RWPE1 (cell line): ENCODE measurements at regions not wholly inside any gene's neighbourhood (a gene's known extent, or its start where the extent isn't known, plus 50 kb on each side); places are given as distances from the start of the nearest gene placed in this dataset.

Experiments used
- CTCF ChIA-PET: fragments of 350-600 bp; sonication (Branson Sonifier 250); formaldehyde crosslinking; extraction: SDS; loops from one replicate; lab custom pipeline; 2021; lab: Yijun Ruan, JAX
- POLR2A ChIA-PET: fragments of 400-600 bp; formaldehyde crosslinking; extraction: SDS; loops from one replicate; lab custom pipeline; 2020; ENCODE audit warnings: antibody characterized with exemption; ENCODE audit not compliant: low non-redundant PET; lab: Yijun Ruan, JAX
- DNase-seq: peaks from one replicate; pipeline ENCODE4 v3.0.0; 2012; ENCODE audit warnings: low spot score
- H3K27ac ChIP-seq: fragments of 450-650 bp; 2 replicates; pipeline ENCODE4 v1.5.1; 2017
- TF ChIP-seq, protein P1 (sequence below): fragments of 450-650 bp; conservative IDR thresholded peaks from 2 replicates; pipeline ENCODE4 v1.5.1; 2017; ENCODE audit warnings: low read depth, mild to moderate bottlenecking

DNA sequence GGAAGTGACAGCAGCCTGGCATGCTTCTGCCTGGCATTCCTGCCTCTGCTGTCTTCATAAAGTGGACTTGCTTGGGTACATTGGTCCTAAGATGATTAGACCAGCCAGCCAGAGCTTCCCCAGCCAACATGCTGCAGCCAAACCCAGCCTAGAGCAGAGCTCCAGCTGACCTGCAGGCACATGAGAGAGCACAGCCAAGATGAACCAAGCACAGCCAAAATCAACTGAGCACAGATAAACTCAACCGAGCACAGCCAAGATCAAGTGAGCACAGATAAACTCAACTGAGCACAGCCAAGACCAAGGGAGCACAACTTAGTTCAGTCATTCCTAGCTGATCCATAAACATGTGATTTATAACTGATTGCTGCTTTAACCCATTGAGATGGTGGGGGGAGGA, 266.5 kb downstream of the MSX2 start:
- CTCF ChIA-PET = interaction anchor here (0.7 kb wide), 1 partner anchor 11 kb away, joined by 3 read pairs; no protein-coding TSS in a partner anchor
- no peak for DNase-seq
- POLR2A ChIA-PET = no interaction called here
- H3K27ac ChIP-seq = no peak overlapping the region
- TF ChIP-seq, protein P1, sequence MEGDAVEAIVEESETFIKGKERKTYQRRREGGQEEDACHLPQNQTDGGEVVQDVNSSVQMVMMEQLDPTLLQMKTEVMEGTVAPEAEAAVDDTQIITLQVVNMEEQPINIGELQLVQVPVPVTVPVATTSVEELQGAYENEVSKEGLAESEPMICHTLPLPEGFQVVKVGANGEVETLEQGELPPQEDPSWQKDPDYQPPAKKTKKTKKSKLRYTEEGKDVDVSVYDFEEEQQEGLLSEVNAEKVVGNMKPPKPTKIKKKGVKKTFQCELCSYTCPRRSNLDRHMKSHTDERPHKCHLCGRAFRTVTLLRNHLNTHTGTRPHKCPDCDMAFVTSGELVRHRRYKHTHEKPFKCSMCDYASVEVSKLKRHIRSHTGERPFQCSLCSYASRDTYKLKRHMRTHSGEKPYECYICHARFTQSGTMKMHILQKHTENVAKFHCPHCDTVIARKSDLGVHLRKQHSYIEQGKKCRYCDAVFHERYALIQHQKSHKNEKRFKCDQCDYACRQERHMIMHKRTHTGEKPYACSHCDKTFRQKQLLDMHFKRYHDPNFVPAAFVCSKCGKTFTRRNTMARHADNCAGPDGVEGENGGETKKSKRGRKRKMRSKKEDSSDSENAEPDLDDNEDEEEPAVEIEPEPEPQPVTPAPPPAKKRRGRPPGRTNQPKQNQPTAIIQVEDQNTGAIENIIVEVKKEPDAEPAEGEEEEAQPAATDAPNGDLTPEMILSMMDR = no peak

DNA sequence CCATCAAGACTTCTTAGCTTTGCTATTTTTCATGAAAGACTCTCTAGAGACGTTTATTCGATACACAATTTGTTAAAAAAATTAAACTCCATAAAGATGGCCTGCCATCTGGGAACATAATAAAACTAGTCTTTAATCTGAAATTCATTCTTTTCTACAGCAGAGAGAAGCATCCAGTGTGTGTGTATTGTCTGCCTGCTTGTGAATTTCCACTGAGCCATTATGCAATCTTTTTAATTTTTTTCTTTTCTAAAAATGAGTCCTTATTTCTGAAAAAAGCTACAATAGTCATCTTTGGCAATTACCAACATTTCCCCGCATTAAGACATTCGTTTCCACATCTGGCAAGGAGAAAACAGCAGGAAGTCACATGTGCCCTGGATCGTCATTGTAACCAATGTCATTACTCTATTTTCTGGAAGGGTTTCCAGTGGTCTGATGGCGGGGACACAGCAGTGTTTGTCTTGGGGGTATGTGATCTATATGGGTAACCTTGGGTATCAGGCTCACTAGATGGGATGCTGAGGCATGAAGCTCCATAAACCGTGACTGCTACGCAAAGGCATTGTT, 263.1 kb downstream of the MSX2 start:
- TF ChIP-seq, protein P1 = no peak
- DNase-seq = no peak
- CTCF ChIA-PET = interaction anchor here (0.5 to 0.6 kb wide), 3 partner anchors 36 to 428 kb away, joined by 3 to 5 read pairs (median 3); no protein-coding TSS in a partner anchor
- no peak overlapping the region for H3K27ac ChIP-seq
- POLR2A ChIA-PET = no interaction called here

DNA sequence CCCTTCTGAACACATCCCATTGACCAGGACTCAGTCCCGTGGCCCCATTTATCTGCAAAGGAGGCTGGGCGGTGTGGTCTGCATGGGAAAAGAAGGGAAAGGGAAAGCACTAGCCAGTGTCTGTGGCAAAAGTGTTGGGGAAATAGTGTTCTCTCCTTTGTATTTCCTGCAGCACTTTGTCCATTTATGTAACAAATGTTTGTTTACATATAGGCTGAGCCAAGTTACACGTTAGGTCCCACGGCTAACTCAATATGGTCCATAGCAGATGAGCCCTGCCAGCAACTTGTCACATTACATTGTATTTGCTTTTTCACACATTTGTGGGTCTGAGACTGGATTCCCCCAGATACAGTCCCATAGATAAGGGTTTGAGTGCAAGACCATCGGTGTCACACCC, 260.5 kb downstream of the MSX2 start:
- ChIA-PET CTCF (no interaction called here), POLR2A (no interaction called here)
- no peak for DNase-seq
- TF ChIP-seq, protein P1 = no peak
- H3K27ac ChIP-seq = no peak overlapping the region

DNA sequence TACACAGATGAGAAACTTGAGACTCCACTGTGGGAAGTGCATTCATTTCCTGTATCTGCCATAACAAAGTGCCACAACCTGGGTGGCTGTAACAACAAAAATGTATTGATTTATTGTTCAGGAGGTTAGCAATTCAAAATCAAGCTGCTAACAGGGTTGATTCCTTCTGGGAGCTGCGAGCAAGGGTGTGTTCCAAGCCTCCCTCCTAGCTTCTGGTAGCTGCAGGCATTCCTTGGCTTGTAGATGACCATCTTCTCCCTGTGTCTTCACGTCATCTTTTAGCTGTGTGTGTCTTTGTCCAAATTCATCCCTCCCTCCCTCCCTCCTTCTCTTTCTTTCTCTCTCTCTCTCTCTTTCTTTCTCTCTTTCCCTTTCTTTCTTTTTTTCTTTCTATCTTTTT, 258.1 kb downstream of the MSX2 start:
- no peak for DNase-seq
- no peak overlapping the region for H3K27ac ChIP-seq
- POLR2A ChIA-PET = no interaction called here
- CTCF ChIA-PET = no interaction called here
- TF ChIP-seq, protein P1 = no peak

DNA sequence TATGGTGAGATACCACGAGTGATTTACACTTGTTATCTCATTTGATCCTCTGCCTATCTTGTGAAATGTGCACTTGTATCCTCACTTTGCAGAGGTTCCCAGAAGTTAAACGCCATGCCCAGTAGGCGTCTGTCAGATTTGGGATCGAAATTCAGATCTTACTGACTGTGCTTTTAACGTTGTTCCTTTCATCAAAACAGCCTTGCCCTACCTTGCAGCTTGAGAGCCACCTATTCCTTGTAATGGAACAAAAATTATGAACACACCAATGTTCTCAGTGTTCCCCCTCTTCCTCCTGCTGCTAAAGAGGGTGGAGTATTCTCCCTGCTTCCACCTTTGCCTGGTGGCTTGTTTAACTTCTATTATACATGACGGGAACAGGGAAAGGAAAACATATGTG, 257.0 kb downstream of the MSX2 start:
- TF ChIP-seq, protein P1 = no peak
- H3K27ac ChIP-seq = no peak overlapping the region
- POLR2A ChIA-PET = no interaction called here
- CTCF ChIA-PET = interaction anchor here (0.6 kb wide), 1 partner anchor 153 kb away, joined by 3 read pairs; no protein-coding TSS in a partner anchor
- no peak for DNase-seq

DNA sequence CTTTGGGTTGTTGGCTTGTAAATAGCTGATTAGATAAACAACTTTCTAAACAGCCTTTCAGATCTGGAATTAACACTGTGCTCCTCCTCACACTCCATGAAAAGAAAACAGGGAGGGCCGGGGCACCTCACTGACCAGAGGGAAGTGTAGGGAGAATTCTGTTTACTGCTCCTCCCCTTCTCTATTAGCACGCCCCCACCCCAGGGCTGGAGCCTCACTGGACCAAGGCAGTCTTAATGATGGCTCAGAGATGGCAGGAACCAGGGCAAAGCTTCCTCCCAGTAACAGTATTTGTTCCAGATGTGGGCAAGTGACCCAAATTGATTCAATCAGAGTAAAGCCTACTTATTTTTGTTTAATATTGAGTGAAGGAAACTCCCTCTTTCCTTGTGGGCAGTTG, 256.6 kb downstream of the MSX2 start:
- TF ChIP-seq, protein P1 = no peak
- no peak for DNase-seq
- ChIA-PET CTCF (interaction anchor here (0.6 kb wide), 1 partner anchor 152 kb away, joined by 3 read pairs; no protein-coding TSS in a partner anchor), POLR2A (no interaction called here)
- H3K27ac ChIP-seq = no peak overlapping the region
